ENCODE measurements at regions not wholly inside any gene's neighbourhood (a gene's known extent, or its start where the extent isn't known, plus 50 kb on each side); places are given as distances from the start of the nearest gene placed in this dataset.

- no peak overlapping the region for H3K4me3 ChIP-seq (ENCODE audit: low read depth, low read length)
- no peak overlapping the region for H3K27ac ChIP-seq (ENCODE audit: low read depth)
- no peaks in the 10 kb centered on the region for H3K4me1 ChIP-seq (ENCODE audit: insufficient read depth)
- WGBS, result 14% methylated on average over 1 of the region's 1 CpG
- H3K36me3 ChIP-seq (ENCODE audit: insufficient read depth), result no peaks in the 10 kb centered on the region
- no peak for DNase-seq (ENCODE audit: extremely low spot score)
Observed at GRCh38 chr2:220959391-220959802, 612.7 kb downstream of the EPHA4 start.

- H3K4me3 ChIP-seq (ENCODE audit: low read depth, low read length), result no peak overlapping the region
- no peak overlapping the region for H3K27ac ChIP-seq (ENCODE audit: low read depth)
- no peaks in the 10 kb centered on the region for H3K4me1 ChIP-seq (ENCODE audit: insufficient read depth)
- no peak for DNase-seq (ENCODE audit: extremely low spot score)
- no peaks in the 10 kb centered on the region for H3K36me3 ChIP-seq (ENCODE audit: insufficient read depth)
- WGBS, result 73% methylated on average over 2 of the region's 2 CpGs
Observed at GRCh38 chr2:220961143-220961860, 610.8 kb downstream of the EPHA4 start.

GRCh38 chr2:220962556-220962955 is 609.5 kb downstream of the EPHA4 start:
- Histone ChIP-seq H3K4me3 (ENCODE audit: low read depth, low read length) (no peak overlapping the region), H3K27ac (ENCODE audit: low read depth) (no peak overlapping the region), H3K36me3 (ENCODE audit: insufficient read depth) (no peaks in the 10 kb centered on the region), H3K4me1 (ENCODE audit: insufficient read depth) (no peaks in the 10 kb centered on the region)
- 21% methylated on average over 2 of the region's 2 CpGs for WGBS
- DNase-seq (ENCODE audit: extremely low spot score), result no peak

GRCh38 chr2:220963076-220963475 is 609.0 kb downstream of the EPHA4 start:
- Histone ChIP-seq H3K27ac (ENCODE audit: low read depth) (no peak overlapping the region), H3K36me3 (ENCODE audit: insufficient read depth) (no peaks in the 10 kb centered on the region), H3K4me1 (ENCODE audit: insufficient read depth) (no peaks in the 10 kb centered on the region), H3K4me3 (ENCODE audit: low read depth, low read length) (no peak overlapping the region)
- no peak for DNase-seq (ENCODE audit: extremely low spot score)

GRCh38 chr2:220963930-220964329 is 608.2 kb downstream of the EPHA4 start:
- H3K27ac ChIP-seq (ENCODE audit: low read depth), result no peak overlapping the region
- DNase-seq (ENCODE audit: extremely low spot score), result no peak
- no peaks in the 10 kb centered on the region for H3K36me3 ChIP-seq (ENCODE audit: insufficient read depth)
- WGBS, result 99% methylated on average over 3 of the region's 3 CpGs
- no peak overlapping the region for H3K4me3 ChIP-seq (ENCODE audit: low read depth, low read length)
- no peaks in the 10 kb centered on the region for H3K4me1 ChIP-seq (ENCODE audit: insufficient read depth)

- 67% methylated on average over 3 of the region's 3 CpGs for WGBS
- H3K27ac ChIP-seq (ENCODE audit: low read depth), result no peak overlapping the region
- no peaks in the 10 kb centered on the region for H3K36me3 ChIP-seq (ENCODE audit: insufficient read depth)
- no peak for DNase-seq (ENCODE audit: extremely low spot score)
- H3K4me3 ChIP-seq (ENCODE audit: low read depth, low read length), result no peak overlapping the region
- H3K4me1 ChIP-seq (ENCODE audit: insufficient read depth), result no peaks in the 10 kb centered on the region
Observed at GRCh38 chr2:220966636-220967035, 605.5 kb downstream of the EPHA4 start.

- no peaks in the 10 kb centered on the region for H3K36me3 ChIP-seq (ENCODE audit: insufficient read depth)
- DNase-seq (ENCODE audit: extremely low spot score), result no peak
- no peaks in the 10 kb centered on the region for H3K4me1 ChIP-seq (ENCODE audit: insufficient read depth)
- no peak overlapping the region for H3K4me3 ChIP-seq (ENCODE audit: low read depth, low read length)
- WGBS, result 81% methylated on average over 3 of the region's 3 CpGs
- no peak overlapping the region for H3K27ac ChIP-seq (ENCODE audit: low read depth)
Observed at GRCh38 chr2:220969348-220969747, 602.8 kb downstream of the EPHA4 start.

- Histone ChIP-seq H3K4me3 (ENCODE audit: low read depth, low read length) (no peak overlapping the region), H3K27ac (ENCODE audit: low read depth) (no peak overlapping the region), H3K4me1 (ENCODE audit: insufficient read depth) (no peaks in the 10 kb centered on the region), H3K36me3 (ENCODE audit: insufficient read depth) (no peaks in the 10 kb centered on the region)
- 72% methylated on average over 4 of the region's 4 CpGs for WGBS
- no peak for DNase-seq (ENCODE audit: extremely low spot score)
Observed at GRCh38 chr2:220980966-220981675, 591.0 kb downstream of the EPHA4 start.

- 95% methylated on average over 6 of the region's 6 CpGs for WGBS
- H3K4me3 ChIP-seq (ENCODE audit: low read depth, low read length), result no peak overlapping the region
- H3K27ac ChIP-seq (ENCODE audit: low read depth), result no peak overlapping the region
- DNase-seq (ENCODE audit: extremely low spot score), result no peak
- H3K4me1 ChIP-seq (ENCODE audit: insufficient read depth), result no peaks in the 10 kb centered on the region
- H3K36me3 ChIP-seq (ENCODE audit: insufficient read depth), result no peaks in the 10 kb centered on the region
Observed at GRCh38 chr2:220981926-220982325, 590.2 kb downstream of the EPHA4 start.

- Histone ChIP-seq H3K27ac (ENCODE audit: low read depth) (no peak overlapping the region), H3K4me1 (ENCODE audit: insufficient read depth) (no peaks in the 10 kb centered on the region), H3K36me3 (ENCODE audit: insufficient read depth) (no peaks in the 10 kb centered on the region), H3K4me3 (ENCODE audit: low read depth, low read length) (no peak overlapping the region)
- DNase-seq (ENCODE audit: extremely low spot score), result no peak
- WGBS, result 95% methylated on average over 4 of the region's 4 CpGs
Observed at GRCh38 chr2:220985561-220985960, 586.5 kb downstream of the EPHA4 start.

- Histone ChIP-seq H3K4me3 (ENCODE audit: low read depth, low read length) (no peak overlapping the region), H3K27ac (ENCODE audit: low read depth) (no peak overlapping the region), H3K36me3 (ENCODE audit: insufficient read depth) (no peaks in the 10 kb centered on the region), H3K4me1 (ENCODE audit: insufficient read depth) (no peaks in the 10 kb centered on the region)
- whole genome bisulfite sequencing, result 93% methylated on average over 3 of the region's 3 CpGs
- no peak for DNase-seq (ENCODE audit: extremely low spot score)
Observed at GRCh38 chr2:220987839-220988238, 584.3 kb downstream of the EPHA4 start.

- Histone ChIP-seq H3K36me3 (ENCODE audit: insufficient read depth) (no peaks in the 10 kb centered on the region), H3K4me1 (ENCODE audit: insufficient read depth) (no peaks in the 10 kb centered on the region), H3K27ac (ENCODE audit: low read depth) (no peak overlapping the region), H3K4me3 (ENCODE audit: low read depth, low read length) (no peak overlapping the region)
- DNase-seq (ENCODE audit: extremely low spot score), result no peak
Observed at GRCh38 chr2:220991972-220992371, 580.1 kb downstream of the EPHA4 start.

GRCh38 chr2:220994846-220995245 is 577.3 kb downstream of the EPHA4 start:
- Histone ChIP-seq H3K4me3 (ENCODE audit: low read depth, low read length) (no peak overlapping the region), H3K27ac (ENCODE audit: low read depth) (no peak overlapping the region), H3K4me1 (ENCODE audit: insufficient read depth) (no peaks in the 10 kb centered on the region), H3K36me3 (ENCODE audit: insufficient read depth) (no peaks in the 10 kb centered on the region)
- WGBS, result 59% methylated on average over 3 of the region's 3 CpGs
- no peak for DNase-seq (ENCODE audit: extremely low spot score)

GRCh38 chr2:220995581-220995980 is 576.5 kb downstream of the EPHA4 start:
- Histone ChIP-seq H3K36me3 (ENCODE audit: insufficient read depth) (no peaks in the 10 kb centered on the region), H3K4me3 (ENCODE audit: low read depth, low read length) (no peak overlapping the region), H3K4me1 (ENCODE audit: insufficient read depth) (no peaks in the 10 kb centered on the region), H3K27ac (ENCODE audit: low read depth) (no peak overlapping the region)
- 83% methylated on average over 2 of the region's 2 CpGs for WGBS
- DNase-seq (ENCODE audit: extremely low spot score), result no peak
